Upper lobe of left lung (tissue), 6 donors: ENCODE measurements at regions not wholly inside any gene's neighbourhood (a gene's known extent, or its start where the extent isn't known, plus 50 kb on each side); places are given as distances from the start of the nearest gene placed in this dataset.
"Not testable (repeated sequence)": the region's sequence is repeated elsewhere in the genome, so short reads cannot be mapped to it uniquely, and the experiment has no call there.

Source experiments
- ATAC-seq, 2 donors: fragments of 200-7000 bp; cut with Tn5 transposase; one replicate each; pipeline ENCODE4 v1.9.1; 2022; ENCODE audit warnings: mild to moderate bottlenecking in 2 of 2, moderate library complexity in 2 of 2; ENCODE audit not compliant: low FRiP score in 2 of 2
- DNase-seq, 2 donors: peaks; one replicate each; pipeline ENCODE4 v3.0.0-alpha.2; 2019 to 2020
- H3K27ac ChIP-seq, 4 donors: fragments of 200-600 bp; sonication (generic); one replicate each; pipeline ENCODE4 v1.5.1; 2016 to 2019
- H3K27me3 ChIP-seq, 4 donors: fragments of 200-600 bp; sonication (generic); one replicate each; pipeline ENCODE4 v1.5.1; 2017 to 2019
- H3K36me3 ChIP-seq, 4 donors: fragments of 200-600 bp; sonication (generic); one replicate each; pipeline ENCODE4 v1.5.1; 2016 to 2019
- H3K4me1 ChIP-seq, 4 donors: fragments of 200-600 bp; sonication (generic); one replicate each; pipeline ENCODE4 v1.5.1; 2018 to 2019
- H3K4me3 ChIP-seq, 4 donors: fragments of 200-600 bp; sonication (generic); one replicate each; pipeline ENCODE4 v1.5.1; 2017 to 2019; ENCODE audit warnings: mild to moderate bottlenecking in 2 of 4, moderate library complexity in 1 of 4
- H3K9me3 ChIP-seq, 4 donors: fragments of 200-600 bp; sonication (generic); one replicate each; pipeline ENCODE4 v1.5.1; 2018 to 2019
- CTCF ChIP-seq, 6 experiments: fragments of 450-650 bp in 4 of 6; fragments of 200-600 bp in 2 of 6; sonication (generic) in 2 of 6; IDR thresholded peaks; one replicate each; pipeline ENCODE4 v1.5.1; 2016 to 2019; ENCODE audit warnings: antibody characterized with exemption in 6 of 6
- EP300 ChIP-seq, 4 donors: sonication (generic); formaldehyde crosslinking; IDR thresholded peaks; one replicate each; pipeline ENCODE4 v1.5.1; 2017; ENCODE audit warnings: antibody characterized with exemption in 4 of 4, control low read depth in 2 of 4
- POLR2A ChIP-seq, 4 donors: fragments of 450-650 bp; IDR thresholded peaks; one replicate each; pipeline ENCODE4 v1.5.1; 2016 to 2017; ENCODE audit warnings: antibody characterized with exemption in 4 of 4, mild to moderate bottlenecking in 2 of 4
- POLR2AphosphoS5 ChIP-seq, 2 donors: sonication (generic); formaldehyde crosslinking; IDR thresholded peaks; one replicate each; pipeline ENCODE4 v1.5.1; 2017; ENCODE audit warnings: antibody characterized with exemption in 2 of 2
- WGBS, 2 donors: methylation state at CpG; one replicate each; pipeline ENCODE4 v1.1.5; 2017 to 2018; 5-methylcytosine and 5-hydroxymethylcytosine counted together
- donor health status: DM: no; HTN: no; CAD: no; lungs with moderate emphysema.
- donor health status: DM: no; HTN: yes; CAD: no; lungs with severe emphysema.

GRCh38 chr6:15818044-15818443, 155.2 kb upstream of the DTNBP1 start:
- no peak for TF ChIP-seq CTCF (IDR thresholded peaks at IDR 0.05)
- TF ChIP-seq EP300 (IDR thresholded peaks at IDR 0.05): no peak
- TF ChIP-seq POLR2A (IDR thresholded peaks at IDR 0.05): no peak
- TF ChIP-seq POLR2AphosphoS5 (IDR thresholded peaks at IDR 0.05): no peak
- ATAC-seq: no peak
- no peaks in the 10 kb centered on the region for H3K36me3 ChIP-seq

GRCh38 chr6:15817100-15817499, 154.3 kb upstream of the DTNBP1 start:
- no peaks in the 10 kb centered on the region for H3K27me3 ChIP-seq
- no peaks in the 10 kb centered on the region for H3K36me3 ChIP-seq
- TF ChIP-seq POLR2A (IDR thresholded peaks at IDR 0.05): no peak
- no peak for TF ChIP-seq EP300 (IDR thresholded peaks at IDR 0.05)
- TF ChIP-seq POLR2AphosphoS5 (IDR thresholded peaks at IDR 0.05): no peak
- no peak for TF ChIP-seq CTCF (IDR thresholded peaks at IDR 0.05)
- no peak overlapping the region for H3K4me3 ChIP-seq
- no peak for ATAC-seq
- WGBS, 2 donors: 84 to 91% methylated on average over 3 to 4 of the region's 4 CpGs
- H3K9me3 ChIP-seq: no peaks in the 10 kb centered on the region
- no peak overlapping the region for H3K27ac ChIP-seq
- DNase-seq: no peak
- H3K4me1 ChIP-seq: no peaks in the 10 kb centered on the region

More at GRCh38 chr6:15818044-15818443, 155.2 kb upstream of the DTNBP1 start:
- no peaks in the 10 kb centered on the region for H3K9me3 ChIP-seq
- no peak overlapping the region for H3K27ac ChIP-seq
- no peaks in the 10 kb centered on the region for H3K27me3 ChIP-seq
- no peak overlapping the region for H3K4me3 ChIP-seq
- peak in 1 of 2 donors; percentile 19 for DNase-seq
- no peaks in the 10 kb centered on the region for H3K4me1 ChIP-seq
- WGBS, 2 donors: 95 to 99% methylated on average over 7 of the region's 7 CpGs

DNA sequence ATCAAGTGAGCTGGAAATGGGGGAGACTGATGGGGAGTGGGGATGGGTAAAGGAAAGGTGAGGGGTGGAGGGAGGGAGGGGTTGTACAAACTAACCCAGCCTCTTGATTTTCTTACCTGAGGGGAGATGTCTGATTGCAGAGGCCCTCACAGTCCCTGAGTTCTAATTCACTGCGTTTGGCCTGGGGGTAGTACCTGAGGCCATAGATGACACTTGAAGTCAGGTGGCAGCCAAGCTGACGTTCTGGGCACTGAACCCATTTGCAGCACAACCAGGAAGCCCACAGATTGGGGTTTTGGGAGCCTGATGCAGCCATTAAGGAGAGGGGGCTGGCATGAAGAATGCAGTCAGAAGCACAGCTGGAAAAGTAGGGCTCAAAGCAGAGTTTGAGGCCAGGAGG, 153.8 kb upstream of the DTNBP1 start:
- Histone ChIP-seq H3K4me1 (no peaks in the 10 kb centered on the region), H3K9me3 (no peaks in the 10 kb centered on the region), H3K36me3 (no peaks in the 10 kb centered on the region), H3K4me3 (no peak overlapping the region), H3K27me3 (no peaks in the 10 kb centered on the region), H3K27ac (no peak overlapping the region)
- WGBS, 2 donors: 63 to 75% methylated on average over 2 of the region's 2 CpGs
- DNase-seq (no peak), ATAC-seq (no peak)
- no peak for TF ChIP-seq POLR2A (IDR thresholded peaks at IDR 0.05)
- TF ChIP-seq EP300 (IDR thresholded peaks at IDR 0.05): no peak
- no peak for TF ChIP-seq CTCF (IDR thresholded peaks at IDR 0.05)
- no peak for TF ChIP-seq POLR2AphosphoS5 (IDR thresholded peaks at IDR 0.05)

- not testable (repeated sequence) for H3K4me1 ChIP-seq
Measured at GRCh38 chr6:15813698-15814097, 150.9 kb upstream of the DTNBP1 start.

GRCh38 chr6:15811107-15811506, 148.3 kb upstream of the DTNBP1 start:
- ATAC-seq (no peak), DNase-seq (no peak)
- Histone ChIP-seq H3K4me1 (no peaks in the 10 kb centered on the region), H3K9me3 (no peaks in the 10 kb centered on the region), H3K4me3 (no peak overlapping the region), H3K27me3 (no peaks in the 10 kb centered on the region), H3K36me3 (no peaks in the 10 kb centered on the region), H3K27ac (no peak overlapping the region)
- TF ChIP-seq POLR2A (IDR thresholded peaks at IDR 0.05) (no peak), CTCF (IDR thresholded peaks at IDR 0.05) (no peak), POLR2AphosphoS5 (IDR thresholded peaks at IDR 0.05) (no peak), EP300 (IDR thresholded peaks at IDR 0.05) (no peak)
- WGBS, 2 donors: 88 to 89% methylated on average over 2 of the region's 2 CpGs

More at GRCh38 chr6:15813698-15814097, 150.9 kb upstream of the DTNBP1 start:
- 66 to 67% methylated on average over 5 of the region's 5 CpGs for WGBS, 2 donors
- H3K9me3 ChIP-seq, H3K27me3 ChIP-seq, H3K4me3 ChIP-seq, H3K27ac ChIP-seq, H3K36me3 ChIP-seq, ATAC-seq, DNase-seq: not testable (repeated sequence)
